HG03439 (cell line): ENCODE measurements at regions not wholly inside any gene's neighbourhood (a gene's known extent, or its start where the extent isn't known, plus 50 kb on each side); places are given as distances from the start of the nearest gene placed in this dataset.
"Not testable (repeated sequence)": the region's sequence is repeated elsewhere in the genome, so short reads cannot be mapped to it uniquely, and the experiment has no call there.

ENCODE experiments used
- ATAC-seq: cut with Tn5 transposase; IDR thresholded peaks from one replicate; pipeline ENCODE4 v1.9.1; 2021; ENCODE audit warnings: mild to moderate bottlenecking, moderate library complexity; ENCODE audit not compliant: unreplicated experiment

- ATAC-seq = no peak
These were observed 171.7 kb upstream of the TBX3 start for GRCh38 chr12:114855678-114856077.

- no peak for ATAC-seq
These were observed 169.1 kb upstream of the TBX3 start for GRCh38 chr12:114852976-114853529.

GRCh38 chr12:114851981-114852380, 168.0 kb upstream of the TBX3 start:
- ATAC-seq = no peak

GRCh38 chr12:114850661-114851275, 166.8 kb upstream of the TBX3 start:
- ATAC-seq = no peak

GRCh38 chr12:114848666-114849065, 164.7 kb upstream of the TBX3 start:
- ATAC-seq = no peak

- ATAC-seq = no peak
These were observed 163.6 kb upstream of the TBX3 start for GRCh38 chr12:114847441-114848035.

- ATAC-seq = no peak
These were observed 162.8 kb upstream of the TBX3 start for GRCh38 chr12:114846771-114847170.

- ATAC-seq = no peak
These were observed 157.7 kb upstream of the TBX3 start for GRCh38 chr12:114841557-114842251.

- ATAC-seq = no peak
These were observed 154.5 kb upstream of the TBX3 start for GRCh38 chr12:114838480-114838879.

- ATAC-seq = no peak
These were observed 152.6 kb upstream of the TBX3 start for GRCh38 chr12:114836609-114837008.

- ATAC-seq = no peak
These were observed 151.1 kb upstream of the TBX3 start for GRCh38 chr12:114835031-114835430.

GRCh38 chr12:114834621-114835020, 150.6 kb upstream of the TBX3 start:
- no peak for ATAC-seq

- ATAC-seq = no peak
These were observed 145.9 kb upstream of the TBX3 start for GRCh38 chr12:114829833-114830232.

GRCh38 chr12:114829244-114829643, 145.3 kb upstream of the TBX3 start:
- not testable (repeated sequence) for ATAC-seq

- ATAC-seq = no peak
These were observed 143.5 kb upstream of the TBX3 start for GRCh38 chr12:114827461-114827860.

- ATAC-seq = no peak
These were observed 142.3 kb upstream of the TBX3 start for GRCh38 chr12:114826244-114826643.

- no peak for ATAC-seq
These were observed 139.7 kb upstream of the TBX3 start for GRCh38 chr12:114823724-114824123.

- ATAC-seq = no peak
These were observed 137.6 kb upstream of the TBX3 start for GRCh38 chr12:114821570-114821969.

GRCh38 chr12:114820796-114821195, 136.8 kb upstream of the TBX3 start:
- no peak for ATAC-seq

GRCh38 chr12:114817571-114818425, 133.8 kb upstream of the TBX3 start:
- ATAC-seq = no peak
